PFSK-1 (cell line): ENCODE measurements at regions not wholly inside any gene's neighbourhood (a gene's known extent, or its start where the extent isn't known, plus 50 kb on each side); places are given as distances from the start of the nearest gene placed in this dataset.

Experiments
- FOXP2 ChIP-seq: optimal IDR thresholded peaks from 2 replicates; pipeline ENCODE3; 2011; ENCODE audit warnings: borderline replicate concordance, control low read depth, inconsistent platforms; ENCODE audit not compliant: insufficient read depth; ENCODE audit errors: extremely low read length, extremely low read depth
- POLR2AphosphoS5 ChIP-seq: IDR thresholded peaks from 2 replicates; pipeline ENCODE4 v1.6.1; 2012; ENCODE audit warnings: low read depth, mild to moderate bottlenecking, control low read depth, low read length, moderate library complexity
- REST ChIP-seq, 2 experiments: IDR thresholded peaks; 2 replicates each; pipeline versions ENCODE4 v1.6.1 to v1.8.0; 2011 to 2012; ENCODE audit warnings: low read depth in 2 of 2, low read length in 2 of 2, control low read depth in 1 of 2, inconsistent platforms in 1 of 2, mild to moderate bottlenecking in 1 of 2, moderate library complexity in 1 of 2; ENCODE audit not compliant: insufficient read depth in 1 of 2
- SIN3A ChIP-seq: IDR thresholded peaks from 2 replicates; pipeline ENCODE4 v1.6.1; 2012; ENCODE audit warnings: mild to moderate bottlenecking, low read length, moderate library complexity, borderline replicate concordance; ENCODE audit not compliant: insufficient read depth
- TAF1 ChIP-seq: IDR thresholded peaks from 2 replicates; pipeline ENCODE4 v1.6.1; 2012; ENCODE audit warnings: low read length, control low read depth, borderline replicate concordance; ENCODE audit not compliant: insufficient read depth

GRCh38 chr16:73853968-73854367 lies 442.6 kb upstream of the PSMD7 start:
- TF ChIP-seq FOXP2 (no peak), POLR2AphosphoS5 (no peak), TAF1 (no peak), SIN3A (no peak), REST (IDR thresholded peaks at IDR 0.05; ENCODE audit: insufficient read depth in 1 of 2, low read depth in 2 of 2, low read length in 2 of 2) (no peak)

- no peak for TF ChIP-seq POLR2AphosphoS5
- no peak for TF ChIP-seq TAF1
- no peak for TF ChIP-seq REST (IDR thresholded peaks at IDR 0.05; ENCODE audit: insufficient read depth in 1 of 2, low read depth in 2 of 2, low read length in 2 of 2)
- TF ChIP-seq FOXP2, result no peak
- no peak for TF ChIP-seq SIN3A
These were observed 444.1 kb upstream of the PSMD7 start for GRCh38 chr16:73852561-73852960.

- TF ChIP-seq TAF1, result no peak
- no peak for TF ChIP-seq FOXP2
- no peak for TF ChIP-seq POLR2AphosphoS5
- TF ChIP-seq SIN3A, result no peak
- no peak for TF ChIP-seq REST (IDR thresholded peaks at IDR 0.05; ENCODE audit: insufficient read depth in 1 of 2, low read depth in 2 of 2, low read length in 2 of 2)
These were observed 447.6 kb upstream of the PSMD7 start for GRCh38 chr16:73848993-73849392.

- no peak for TF ChIP-seq POLR2AphosphoS5
- no peak for TF ChIP-seq SIN3A
- no peak for TF ChIP-seq TAF1
- no peak for TF ChIP-seq FOXP2
- no peak for TF ChIP-seq REST (IDR thresholded peaks at IDR 0.05; ENCODE audit: insufficient read depth in 1 of 2, low read depth in 2 of 2, low read length in 2 of 2)
These were observed 449.5 kb upstream of the PSMD7 start for GRCh38 chr16:73847090-73847489.

GRCh38 chr16:73846356-73846755 lies 450.3 kb upstream of the PSMD7 start:
- TF ChIP-seq POLR2AphosphoS5, result no peak
- TF ChIP-seq FOXP2, result no peak
- no peak for TF ChIP-seq SIN3A
- TF ChIP-seq TAF1, result no peak
- no peak for TF ChIP-seq REST (IDR thresholded peaks at IDR 0.05; ENCODE audit: insufficient read depth in 1 of 2, low read depth in 2 of 2, low read length in 2 of 2)
